GM12878 (cell line): ENCODE measurements at regions not wholly inside any gene's neighbourhood (a gene's known extent, or its start where the extent isn't known, plus 50 kb on each side); places are given as distances from the start of the nearest gene placed in this dataset.

Source experiments
- ATAC-seq: fragments of 200-7000 bp; cut with Tn5 transposase; 3 replicates; pipeline ENCODE4 v1.9.1; 2020; ENCODE audit warnings: mild to moderate bottlenecking, moderate library complexity
- BruUV-seq: library from RNA; stranded (reverse); fragments of 400-500 nt; replicated peaks from 2 replicates; lab custom pipeline; 2021; lab: Mats Ljungman, UMichigan
- CTCF ChIA-PET: fragments of 300-600 bp; sonication (Branson Sonifier 250); formaldehyde crosslinking; extraction: SDS; loops from one replicate; lab custom pipeline; 2021; ENCODE audit warnings: inconsistent platforms; lab: Yijun Ruan, JAX
- POLR2A ChIA-PET: fragments of 350-600 bp; formaldehyde crosslinking; extraction: SDS; loops from one replicate; lab custom pipeline; 2021; ENCODE audit warnings: inconsistent platforms; lab: Charles Lee
- RAD21 ChIA-PET: fragments of 300-600 bp; sonication (Branson Sonifier 250); formaldehyde crosslinking; loops from one replicate; lab custom pipeline; 2023; ENCODE audit warnings: antibody characterized with exemption; ENCODE audit not compliant: unreplicated experiment; lab: Charles Lee
- SMC1A ChIA-PET: fragments of 300-600 bp; sonication (Branson Sonifier 250); formaldehyde crosslinking; loops from one replicate; lab custom pipeline; 2023; ENCODE audit not compliant: unreplicated experiment, uncharacterized antibody; lab: Charles Lee
- DNase-seq: peaks from one replicate; pipeline ENCODE4 v3.0.0-alpha.2; 2011; ENCODE audit warnings: low read depth, low spot score
- FAIRE-seq: peaks from 3 replicates; lab custom pipeline; 2011; peaks lifted over from hg19 to GRCh38; lab: Jason Lieb, UNC
- H2AFZ ChIP-seq: 2 replicates; pipeline ENCODE4 v1.6.0; 2011; ENCODE audit warnings: low read depth, low read length, control low read depth; ENCODE audit not compliant: control insufficient read depth
- H3K27ac ChIP-seq: 2 replicates; pipeline ENCODE4 v1.5.1; 2011; ENCODE audit warnings: control low read depth; ENCODE audit not compliant: control insufficient read depth, insufficient read depth
- H3K27me3 ChIP-seq, 2 experiments: replicated peaks in 1 of 2; 2 replicates each; pipeline versions ENCODE4 v1.6.0 to v1.6.1; 2011; ENCODE audit warnings: low read length in 1 of 2; ENCODE audit not compliant: control insufficient read depth in 2 of 2, insufficient read depth in 2 of 2
- H3K36me3 ChIP-seq, 2 experiments: 2 replicates each; pipeline ENCODE4 v1.5.1; 2011; ENCODE audit warnings: low read length in 1 of 2; ENCODE audit not compliant: control insufficient read depth in 2 of 2, insufficient read depth in 2 of 2
- H3K4me1 ChIP-seq: 2 replicates; pipeline ENCODE4 v1.6.1; 2011; ENCODE audit warnings: mild to moderate bottlenecking, low read length, moderate library complexity, mixed read lengths; ENCODE audit not compliant: control insufficient read depth, insufficient read depth
- H3K4me2 ChIP-seq: 2 replicates; pipeline ENCODE4 v1.6.0; 2011; ENCODE audit warnings: control low read depth; ENCODE audit not compliant: control insufficient read depth, insufficient read depth
- H3K4me3 ChIP-seq: fragments of 200-600 bp; sonication (generic); 2 replicates; pipeline ENCODE4 v1.5.1; 2016
- H3K79me2 ChIP-seq: 2 replicates; pipeline ENCODE4 v1.6.0; 2011; ENCODE audit warnings: low read length; ENCODE audit not compliant: control insufficient read depth, insufficient read depth
- H3K9ac ChIP-seq: 2 replicates; pipeline ENCODE4 v1.8.0; 2011; ENCODE audit warnings: low read length, control low read depth, mixed read lengths; ENCODE audit not compliant: control insufficient read depth, insufficient read depth
- H3K9me3 ChIP-seq: replicated peaks from 3 replicates; pipeline ENCODE4 v1.5.1; 2011; ENCODE audit warnings: mild to moderate bottlenecking, low read length; ENCODE audit not compliant: control insufficient read depth, insufficient read depth
- H4K20me1 ChIP-seq: 2 replicates; pipeline ENCODE4 v1.6.0; 2011; ENCODE audit not compliant: control insufficient read depth, insufficient read depth
- BRCA1 ChIP-seq: IDR thresholded peaks from 2 replicates; pipeline ENCODE4 v1.6.1; 2011; ENCODE audit warnings: low read depth, low read length, improper control_type of control experiment
- CBFB ChIP-seq: IDR thresholded peaks from 2 replicates; pipeline ENCODE4 v1.6.1; 2016; ENCODE audit warnings: antibody characterized with exemption, low read depth
- CHD1 ChIP-seq: IDR thresholded peaks from 2 replicates; pipeline ENCODE4 v1.6.1; 2012; ENCODE audit warnings: low read depth, low read length, improper control_type of control experiment
- CHD4 ChIP-seq: fragments of 200-600 bp; sonication (generic); IDR thresholded peaks from 2 replicates; pipeline ENCODE4 v1.6.1; 2016; ENCODE audit warnings: mild to moderate bottlenecking
- EZH2 ChIP-seq: IDR thresholded peaks from 2 replicates; pipeline ENCODE4 v1.6.1; 2012; ENCODE audit warnings: low read depth, mild to moderate bottlenecking, control low read depth, inconsistent platforms, low read length, borderline replicate concordance; ENCODE audit not compliant: control insufficient read depth
- PAX5 ChIP-seq: IDR thresholded peaks from 2 replicates; pipeline ENCODE4 v1.6.1; 2011; ENCODE audit warnings: low read depth, low read length, borderline replicate concordance
- SMC3 ChIP-seq: IDR thresholded peaks from 2 replicates; pipeline ENCODE4 v1.6.1; 2011; ENCODE audit warnings: low read length, improper control_type of control experiment, borderline replicate concordance
- SRF ChIP-seq, 2 experiments: IDR thresholded peaks; 2 replicates each; pipeline ENCODE4 v1.6.1; 2011; ENCODE audit warnings: low read depth in 2 of 2, low read length in 2 of 2, mild to moderate bottlenecking in 1 of 2, moderate library complexity in 1 of 2
- SUZ12 ChIP-seq: fragments of 200-600 bp; sonication (generic); IDR thresholded peaks from one replicate; pipeline ENCODE4 v1.6.1; 2018; ENCODE audit warnings: antibody characterized with exemption, mild to moderate bottlenecking; ENCODE audit not compliant: unreplicated experiment
- ZNF384 ChIP-seq: IDR thresholded peaks from 2 replicates; pipeline ENCODE4 v1.6.1; 2012; ENCODE audit warnings: low read depth, mild to moderate bottlenecking, low read length, improper control_type of control experiment, borderline replicate concordance
- ZNF622 ChIP-seq: fragments of 450-650 bp; IDR thresholded peaks from 2 replicates; pipeline ENCODE4 v1.6.1; 2017; ENCODE audit warnings: mild to moderate bottlenecking, inconsistent platforms
- WGBS: methylation state at CpG from one replicate; pipeline ENCODE4 v1.1.6; 2016; ENCODE audit warnings: low lambda C conversion rate; ENCODE audit not compliant: insufficient replicate concordance, insufficient coverage; ENCODE audit errors: missing lambda C conversion rate; 5-methylcytosine and 5-hydroxymethylcytosine counted together
- in situ Hi-C: fragments of 300-500 bp; cut with MboI; formaldehyde crosslinking; loops from 9 replicates; pipeline ENCODE4 v1.14.3; 2018; ENCODE audit warnings: mixed read lengths
- intact Hi-C: fragments of 100-400 bp; cut with micrococcal nuclease; formaldehyde crosslinking; loops from one replicate; pipeline ENCODE4 v1.14.2; 2022; ENCODE audit not compliant: unreplicated experiment
- TF ChIP-seq, protein P1 (sequence below): IDR thresholded peaks from 2 replicates; pipeline ENCODE4 v1.6.1; 2012; ENCODE audit warnings: improper control_type of control experiment, low read depth, low read length; ENCODE audit not compliant: insufficient replicate concordance
- TF ChIP-seq, protein P2 (sequence below): fragments of 150-350 bp; IDR thresholded peaks from 2 replicates; pipeline ENCODE4 v1.6.1; 2016; ENCODE audit warnings: low read depth, low read length
- TF ChIP-seq, protein P3 (sequence below): fragments of 450-650 bp; IDR thresholded peaks from 2 replicates; pipeline ENCODE4 v1.6.1; 2014; ENCODE audit warnings: mild to moderate bottlenecking

DNA sequence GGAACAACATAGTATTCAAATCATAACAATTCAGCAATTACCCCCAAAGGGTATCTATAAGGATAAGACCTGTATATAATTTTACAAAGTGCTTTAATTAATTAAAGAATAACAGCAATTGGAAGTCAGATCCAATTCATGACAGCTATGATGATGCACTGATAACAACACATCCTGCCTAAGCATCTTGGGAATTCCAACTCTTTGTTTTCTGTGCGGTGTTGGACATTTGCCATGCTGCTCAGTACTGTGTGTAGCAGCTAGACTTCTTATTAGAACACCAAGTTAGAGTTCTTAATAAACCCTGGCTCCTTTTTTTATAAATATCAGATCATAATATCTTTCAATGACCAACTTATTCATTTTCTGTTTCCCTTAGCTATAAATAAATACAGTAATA is 209.0 kb downstream of the SEC61B start:
- SMC1A ChIA-PET: interaction anchor here (0.6 to 3.4 kb wide), 5 partner anchors 12 to 81 kb away, joined by 3 to 10 read pairs (median 3); no protein-coding TSS in a partner anchor
- H3K9ac ChIP-seq: no peak overlapping the region
- in situ Hi-C loops: no loop called here
- no peak for TF ChIP-seq SMC3
- no peak for TF ChIP-seq SUZ12
- TF ChIP-seq CHD4: no peak
- no peak for TF ChIP-seq PAX5
- TF ChIP-seq, protein P1, sequence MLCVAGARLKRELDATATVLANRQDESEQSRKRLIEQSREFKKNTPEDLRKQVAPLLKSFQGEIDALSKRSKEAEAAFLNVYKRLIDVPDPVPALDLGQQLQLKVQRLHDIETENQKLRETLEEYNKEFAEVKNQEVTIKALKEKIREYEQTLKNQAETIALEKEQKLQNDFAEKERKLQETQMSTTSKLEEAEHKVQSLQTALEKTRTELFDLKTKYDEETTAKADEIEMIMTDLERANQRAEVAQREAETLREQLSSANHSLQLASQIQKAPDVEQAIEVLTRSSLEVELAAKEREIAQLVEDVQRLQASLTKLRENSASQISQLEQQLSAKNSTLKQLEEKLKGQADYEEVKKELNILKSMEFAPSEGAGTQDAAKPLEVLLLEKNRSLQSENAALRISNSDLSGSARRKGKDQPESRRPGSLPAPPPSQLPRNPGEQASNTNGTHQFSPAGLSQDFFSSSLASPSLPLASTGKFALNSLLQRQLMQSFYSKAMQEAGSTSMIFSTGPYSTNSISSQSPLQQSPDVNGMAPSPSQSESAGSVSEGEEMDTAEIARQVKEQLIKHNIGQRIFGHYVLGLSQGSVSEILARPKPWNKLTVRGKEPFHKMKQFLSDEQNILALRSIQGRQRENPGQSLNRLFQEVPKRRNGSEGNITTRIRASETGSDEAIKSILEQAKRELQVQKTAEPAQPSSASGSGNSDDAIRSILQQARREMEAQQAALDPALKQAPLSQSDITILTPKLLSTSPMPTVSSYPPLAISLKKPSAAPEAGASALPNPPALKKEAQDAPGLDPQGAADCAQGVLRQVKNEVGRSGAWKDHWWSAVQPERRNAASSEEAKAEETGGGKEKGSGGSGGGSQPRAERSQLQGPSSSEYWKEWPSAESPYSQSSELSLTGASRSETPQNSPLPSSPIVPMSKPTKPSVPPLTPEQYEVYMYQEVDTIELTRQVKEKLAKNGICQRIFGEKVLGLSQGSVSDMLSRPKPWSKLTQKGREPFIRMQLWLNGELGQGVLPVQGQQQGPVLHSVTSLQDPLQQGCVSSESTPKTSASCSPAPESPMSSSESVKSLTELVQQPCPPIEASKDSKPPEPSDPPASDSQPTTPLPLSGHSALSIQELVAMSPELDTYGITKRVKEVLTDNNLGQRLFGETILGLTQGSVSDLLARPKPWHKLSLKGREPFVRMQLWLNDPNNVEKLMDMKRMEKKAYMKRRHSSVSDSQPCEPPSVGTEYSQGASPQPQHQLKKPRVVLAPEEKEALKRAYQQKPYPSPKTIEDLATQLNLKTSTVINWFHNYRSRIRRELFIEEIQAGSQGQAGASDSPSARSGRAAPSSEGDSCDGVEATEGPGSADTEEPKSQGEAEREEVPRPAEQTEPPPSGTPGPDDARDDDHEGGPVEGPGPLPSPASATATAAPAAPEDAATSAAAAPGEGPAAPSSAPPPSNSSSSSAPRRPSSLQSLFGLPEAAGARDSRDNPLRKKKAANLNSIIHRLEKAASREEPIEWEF: no peak
- TF ChIP-seq CHD1: no peak
- TF ChIP-seq CBFB: no peak
- TF ChIP-seq, protein P2, sequence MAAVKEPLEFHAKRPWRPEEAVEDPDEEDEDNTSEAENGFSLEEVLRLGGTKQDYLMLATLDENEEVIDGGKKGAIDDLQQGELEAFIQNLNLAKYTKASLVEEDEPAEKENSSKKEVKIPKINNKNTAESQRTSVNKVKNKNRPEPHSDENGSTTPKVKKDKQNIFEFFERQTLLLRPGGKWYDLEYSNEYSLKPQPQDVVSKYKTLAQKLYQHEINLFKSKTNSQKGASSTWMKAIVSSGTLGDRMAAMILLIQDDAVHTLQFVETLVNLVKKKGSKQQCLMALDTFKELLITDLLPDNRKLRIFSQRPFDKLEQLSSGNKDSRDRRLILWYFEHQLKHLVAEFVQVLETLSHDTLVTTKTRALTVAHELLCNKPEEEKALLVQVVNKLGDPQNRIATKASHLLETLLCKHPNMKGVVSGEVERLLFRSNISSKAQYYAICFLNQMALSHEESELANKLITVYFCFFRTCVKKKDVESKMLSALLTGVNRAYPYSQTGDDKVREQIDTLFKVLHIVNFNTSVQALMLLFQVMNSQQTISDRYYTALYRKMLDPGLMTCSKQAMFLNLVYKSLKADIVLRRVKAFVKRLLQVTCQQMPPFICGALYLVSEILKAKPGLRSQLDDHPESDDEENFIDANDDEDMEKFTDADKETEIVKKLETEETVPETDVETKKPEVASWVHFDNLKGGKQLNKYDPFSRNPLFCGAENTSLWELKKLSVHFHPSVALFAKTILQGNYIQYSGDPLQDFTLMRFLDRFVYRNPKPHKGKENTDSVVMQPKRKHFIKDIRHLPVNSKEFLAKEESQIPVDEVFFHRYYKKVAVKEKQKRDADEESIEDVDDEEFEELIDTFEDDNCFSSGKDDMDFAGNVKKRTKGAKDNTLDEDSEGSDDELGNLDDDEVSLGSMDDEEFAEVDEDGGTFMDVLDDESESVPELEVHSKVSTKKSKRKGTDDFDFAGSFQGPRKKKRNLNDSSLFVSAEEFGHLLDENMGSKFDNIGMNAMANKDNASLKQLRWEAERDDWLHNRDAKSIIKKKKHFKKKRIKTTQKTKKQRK: no peak
- TF ChIP-seq, protein P3, sequence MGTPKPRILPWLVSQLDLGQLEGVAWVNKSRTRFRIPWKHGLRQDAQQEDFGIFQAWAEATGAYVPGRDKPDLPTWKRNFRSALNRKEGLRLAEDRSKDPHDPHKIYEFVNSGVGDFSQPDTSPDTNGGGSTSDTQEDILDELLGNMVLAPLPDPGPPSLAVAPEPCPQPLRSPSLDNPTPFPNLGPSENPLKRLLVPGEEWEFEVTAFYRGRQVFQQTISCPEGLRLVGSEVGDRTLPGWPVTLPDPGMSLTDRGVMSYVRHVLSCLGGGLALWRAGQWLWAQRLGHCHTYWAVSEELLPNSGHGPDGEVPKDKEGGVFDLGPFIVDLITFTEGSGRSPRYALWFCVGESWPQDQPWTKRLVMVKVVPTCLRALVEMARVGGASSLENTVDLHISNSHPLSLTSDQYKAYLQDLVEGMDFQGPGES: no peak
- TF ChIP-seq BRCA1: no peak
- TF ChIP-seq EZH2: no peak
- no peak for TF ChIP-seq ZNF384
- TF ChIP-seq ZNF622: no peak
- no peak for TF ChIP-seq SRF (IDR thresholded peaks at IDR 0.05; ENCODE audit: low read depth in 2 of 2, low read length in 2 of 2)

More for the DNA sequence above, 209.0 kb downstream of the SEC61B start:
- ATAC-seq (no peak), FAIRE-seq (no peak), DNase-seq (no peak)
- H3K4me2 ChIP-seq: no peak overlapping the region
- ChIA-PET CTCF (no interaction called here), RAD21 (interaction anchor here (0.9 kb wide), 1 partner anchor 14 kb away, joined by 3 read pairs; no protein-coding TSS in a partner anchor), POLR2A (no interaction called here)
- no peaks in the 10 kb centered on the region for H4K20me1 ChIP-seq
- BruUV-seq: no TSS peak
- H2AFZ ChIP-seq: no peak overlapping the region
- H3K9me3 ChIP-seq: no peaks in the 10 kb centered on the region
- no peak overlapping the region for H3K27ac ChIP-seq
- H3K36me3 ChIP-seq: no peaks in the 10 kb centered on the region
- H3K79me2 ChIP-seq: no peaks in the 10 kb centered on the region
- H3K27me3 ChIP-seq: no peaks in the 10 kb centered on the region
- H3K4me1 ChIP-seq: peaks cover 14% of the 10 kb centered on the region
- intact Hi-C loops: no loop called here
- H3K4me3 ChIP-seq: no peak overlapping the region
- WGBS: 89% methylated on average over 1 of the region's 1 CpG
